Suprapubic skin (tissue), 4 donors: ENCODE measurements at regions not wholly inside any gene's neighbourhood (a gene's known extent, or its start where the extent isn't known, plus 50 kb on each side); places are given as distances from the start of the nearest gene placed in this dataset.

Experiments used
- POLR2A ChIP-seq, 2 donors: fragments of 450-650 bp; IDR thresholded peaks; one replicate each; pipeline ENCODE4 v1.6.1; 2017; ENCODE audit warnings: antibody characterized with exemption in 2 of 2, mild to moderate bottlenecking in 2 of 2, moderate library complexity in 2 of 2
- POLR2AphosphoS5 ChIP-seq, 3 donors: sonication (generic); formaldehyde crosslinking; IDR thresholded peaks; one replicate each; pipeline ENCODE4 v1.6.1; 2017; ENCODE audit warnings: antibody characterized with exemption in 3 of 3
- TF ChIP-seq, protein P1 (sequence below), 2 donors: fragments of 200-600 bp in 1 of 2; fragments of 450-650 bp in 1 of 2; sonication (generic) in 1 of 2; IDR thresholded peaks; one replicate each; pipeline ENCODE4 v1.5.1; 2016 to 2019; ENCODE audit warnings: antibody characterized with exemption in 2 of 2, mild to moderate bottlenecking in 1 of 2, moderate library complexity in 1 of 2

DNA sequence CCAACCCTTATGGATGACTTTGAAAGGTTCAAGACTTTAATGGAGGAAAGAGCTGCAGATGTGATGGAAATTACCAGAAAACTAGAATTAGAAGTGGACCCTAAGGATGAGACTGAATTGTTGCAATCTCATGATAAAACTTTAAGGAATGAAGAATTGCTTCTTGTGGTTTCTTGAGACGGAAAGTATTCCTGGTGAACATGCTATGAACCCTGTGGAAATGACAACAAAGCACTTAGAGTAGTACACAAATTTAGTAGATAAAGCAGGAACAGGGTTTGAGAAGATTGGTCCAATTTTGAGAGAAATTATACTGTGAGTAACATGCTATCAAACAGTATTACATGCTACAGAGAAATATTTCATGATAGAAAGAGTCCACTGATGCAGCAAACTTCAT is 215.4 kb downstream of the OMA1 start:
- TF ChIP-seq, protein P1, sequence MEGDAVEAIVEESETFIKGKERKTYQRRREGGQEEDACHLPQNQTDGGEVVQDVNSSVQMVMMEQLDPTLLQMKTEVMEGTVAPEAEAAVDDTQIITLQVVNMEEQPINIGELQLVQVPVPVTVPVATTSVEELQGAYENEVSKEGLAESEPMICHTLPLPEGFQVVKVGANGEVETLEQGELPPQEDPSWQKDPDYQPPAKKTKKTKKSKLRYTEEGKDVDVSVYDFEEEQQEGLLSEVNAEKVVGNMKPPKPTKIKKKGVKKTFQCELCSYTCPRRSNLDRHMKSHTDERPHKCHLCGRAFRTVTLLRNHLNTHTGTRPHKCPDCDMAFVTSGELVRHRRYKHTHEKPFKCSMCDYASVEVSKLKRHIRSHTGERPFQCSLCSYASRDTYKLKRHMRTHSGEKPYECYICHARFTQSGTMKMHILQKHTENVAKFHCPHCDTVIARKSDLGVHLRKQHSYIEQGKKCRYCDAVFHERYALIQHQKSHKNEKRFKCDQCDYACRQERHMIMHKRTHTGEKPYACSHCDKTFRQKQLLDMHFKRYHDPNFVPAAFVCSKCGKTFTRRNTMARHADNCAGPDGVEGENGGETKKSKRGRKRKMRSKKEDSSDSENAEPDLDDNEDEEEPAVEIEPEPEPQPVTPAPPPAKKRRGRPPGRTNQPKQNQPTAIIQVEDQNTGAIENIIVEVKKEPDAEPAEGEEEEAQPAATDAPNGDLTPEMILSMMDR (IDR thresholded peaks at IDR 0.05) = no peak
- TF ChIP-seq POLR2A (IDR thresholded peaks at IDR 0.05) = no peak
- no peak for TF ChIP-seq POLR2AphosphoS5 (IDR thresholded peaks at IDR 0.05)
